Activated CD8-positive, alpha-beta T cell treated with anti-CD3 and anti-CD28 coated beads for 36 hours (primary cell): ENCODE measurements at regions not wholly inside any gene's neighbourhood (a gene's known extent, or its start where the extent isn't known, plus 50 kb on each side); places are given as distances from the start of the nearest gene placed in this dataset.
"Not testable (repeated sequence)": the region's sequence is repeated elsewhere in the genome, so short reads cannot be mapped to it uniquely, and the experiment has no call there.

Source experiments
- ATAC-seq: fragments of 200-7000 bp; cut with Tn5 transposase; one replicate; pipeline ENCODE4 v1.10.0; 2021; ENCODE audit warnings: mild to moderate bottlenecking, moderate library complexity
- CTCF ChIA-PET: fragments of 350-600 bp; sonication (Branson Sonifier 250); formaldehyde crosslinking; loops from one replicate; lab custom pipeline; 2021; ENCODE audit warnings: antibody characterized with exemption; lab: Charles Lee
- POLR2A ChIA-PET: fragments of 350-600 bp; sonication (Branson Sonifier 250); formaldehyde crosslinking; loops from one replicate; lab custom pipeline; 2021; ENCODE audit warnings: antibody characterized with exemption; lab: Charles Lee
- DNase-seq: peaks from one replicate; pipeline ENCODE4 v3.0.0-alpha.2; 2020
- H3K27ac Mint-ChIP-seq: one replicate; pipeline ENCODE4 v1.8.0; 2021; ENCODE audit warnings: mild to moderate bottlenecking, mixed read lengths
- H3K27me3 Mint-ChIP-seq: one replicate; pipeline ENCODE4 v1.8.0; 2021; ENCODE audit warnings: mixed read lengths
- H3K36me3 Mint-ChIP-seq: one replicate; pipeline ENCODE4 v1.8.0; 2021; ENCODE audit warnings: low read depth, mixed read lengths
- H3K4me1 Mint-ChIP-seq: one replicate; pipeline ENCODE4 v1.8.0; 2021; ENCODE audit warnings: low read depth, mixed read lengths
- H3K4me3 Mint-ChIP-seq: one replicate; pipeline ENCODE4 v1.8.0; 2021; ENCODE audit warnings: mild to moderate bottlenecking, moderate library complexity, mixed read lengths
- H3K9me3 Mint-ChIP-seq: one replicate; pipeline ENCODE4 v1.8.0; 2021; ENCODE audit warnings: mixed read lengths
- intact Hi-C: fragments of 100-400 bp; cut with micrococcal nuclease; formaldehyde crosslinking; loops from one replicate; pipeline ENCODE4 v1.10.0; 2022

- ATAC-seq, H3K36me3 Mint-ChIP-seq, H3K9me3 Mint-ChIP-seq, H3K27ac Mint-ChIP-seq, H3K27me3 Mint-ChIP-seq, H3K4me1 Mint-ChIP-seq, DNase-seq, POLR2A ChIA-PET, intact Hi-C loops, H3K4me3 Mint-ChIP-seq, CTCF ChIA-PET: not testable (repeated sequence)
Measured at GRCh38 chr16:90220315-90220714, 143.2 kb upstream of the PRDM7 start.

- H3K27ac Mint-ChIP-seq, H3K36me3 Mint-ChIP-seq, H3K27me3 Mint-ChIP-seq, POLR2A ChIA-PET, CTCF ChIA-PET, H3K4me1 Mint-ChIP-seq, H3K4me3 Mint-ChIP-seq, ATAC-seq, H3K9me3 Mint-ChIP-seq, DNase-seq, intact Hi-C loops: not testable (repeated sequence)
Measured at GRCh38 chr16:90175610-90176009, 98.5 kb upstream of the PRDM7 start.

GRCh38 chr16:90171626-90172025 is 94.5 kb upstream of the PRDM7 start:
- ATAC-seq, DNase-seq, H3K9me3 Mint-ChIP-seq, CTCF ChIA-PET, H3K27me3 Mint-ChIP-seq, H3K27ac Mint-ChIP-seq, POLR2A ChIA-PET, H3K4me3 Mint-ChIP-seq, H3K36me3 Mint-ChIP-seq, intact Hi-C loops, H3K4me1 Mint-ChIP-seq: not testable (repeated sequence)

GRCh38 chr16:90169127-90169655 is 92.1 kb upstream of the PRDM7 start:
- H3K9me3 Mint-ChIP-seq, ATAC-seq, POLR2A ChIA-PET, H3K27me3 Mint-ChIP-seq, H3K4me1 Mint-ChIP-seq, H3K36me3 Mint-ChIP-seq, H3K4me3 Mint-ChIP-seq, CTCF ChIA-PET, H3K27ac Mint-ChIP-seq, intact Hi-C loops, DNase-seq: not testable (repeated sequence)

GRCh38 chr16:90168349-90169126 is 91.4 kb upstream of the PRDM7 start:
- CTCF ChIA-PET, H3K36me3 Mint-ChIP-seq, H3K4me1 Mint-ChIP-seq, intact Hi-C loops, H3K9me3 Mint-ChIP-seq, H3K27me3 Mint-ChIP-seq, POLR2A ChIA-PET, ATAC-seq, H3K4me3 Mint-ChIP-seq, H3K27ac Mint-ChIP-seq: not testable (repeated sequence)
- peak; percentile 6 for DNase-seq

GRCh38 chr16:90167734-90168133 is 90.6 kb upstream of the PRDM7 start:
- CTCF ChIA-PET, H3K27me3 Mint-ChIP-seq, DNase-seq, H3K36me3 Mint-ChIP-seq, ATAC-seq, H3K4me3 Mint-ChIP-seq, H3K4me1 Mint-ChIP-seq, H3K27ac Mint-ChIP-seq, intact Hi-C loops, POLR2A ChIA-PET, H3K9me3 Mint-ChIP-seq: not testable (repeated sequence)

- H3K36me3 Mint-ChIP-seq, intact Hi-C loops, H3K9me3 Mint-ChIP-seq, CTCF ChIA-PET, H3K4me3 Mint-ChIP-seq, POLR2A ChIA-PET, H3K4me1 Mint-ChIP-seq, H3K27ac Mint-ChIP-seq, ATAC-seq, H3K27me3 Mint-ChIP-seq: not testable (repeated sequence)
- DNase-seq: peak; percentile 6
Measured at GRCh38 chr16:90166679-90167556, 89.8 kb upstream of the PRDM7 start.

GRCh38 chr16:90151027-90151426 is 73.9 kb upstream of the PRDM7 start:
- intact Hi-C loops, H3K9me3 Mint-ChIP-seq, POLR2A ChIA-PET: not testable (repeated sequence)

More at GRCh38 chr16:90151027-90151426, 73.9 kb upstream of the PRDM7 start:
- ATAC-seq, H3K27me3 Mint-ChIP-seq, H3K4me1 Mint-ChIP-seq, DNase-seq, H3K4me3 Mint-ChIP-seq, H3K36me3 Mint-ChIP-seq, CTCF ChIA-PET, H3K27ac Mint-ChIP-seq: not testable (repeated sequence)
